Retinal pigment epithelial cell (primary cell): ENCODE measurements at regions not wholly inside any gene's neighbourhood (a gene's known extent, or its start where the extent isn't known, plus 50 kb on each side); places are given as distances from the start of the nearest gene placed in this dataset.
"Not testable (repeated sequence)": the region's sequence is repeated elsewhere in the genome, so short reads cannot be mapped to it uniquely, and the experiment has no call there.

Experiments used
- DNase-seq: peaks from one replicate; pipeline ENCODE4 v3.0.0-alpha.2; 2010; ENCODE audit warnings: low read depth
- H3K4me3 ChIP-seq: 2 replicates; pipeline ENCODE4 v1.5.1; 2011; ENCODE audit warnings: mild to moderate bottlenecking, low read length, control low read depth, moderate library complexity
- CTCF ChIP-seq: conservative IDR thresholded peaks from 2 replicates; pipeline ENCODE4 v1.5.1; 2011; ENCODE audit warnings: low read depth, low read length, control low read depth, inconsistent platforms

- DNase-seq = no peak
Observed at GRCh38 chr2:16756831-16757644, 91.4 kb upstream of the CYRIA start.

GRCh38 chr2:16755442-16755841, 89.8 kb upstream of the CYRIA start:
- TF ChIP-seq CTCF = no peak
- H3K4me3 ChIP-seq = no peak overlapping the region
- no peak for DNase-seq

More at GRCh38 chr2:16756831-16757644, 91.4 kb upstream of the CYRIA start:
- H3K4me3 ChIP-seq = no peak overlapping the region
- TF ChIP-seq CTCF = peak; percentile 77

- H3K4me3 ChIP-seq, DNase-seq: not testable (repeated sequence)
Observed at GRCh38 chr2:16753025-16753424, 87.4 kb upstream of the CYRIA start.

GRCh38 chr2:16750925-16751214, 85.2 kb upstream of the CYRIA start:
- not testable (repeated sequence) for H3K4me3 ChIP-seq, DNase-seq

- DNase-seq = no peak
- no peak for TF ChIP-seq CTCF
- no peak overlapping the region for H3K4me3 ChIP-seq
Observed at GRCh38 chr2:16750175-16750924, 84.7 kb upstream of the CYRIA start.

GRCh38 chr2:16748511-16749266, 83.1 kb upstream of the CYRIA start:
- not testable (repeated sequence) for H3K4me3 ChIP-seq, DNase-seq

- no peak for TF ChIP-seq CTCF
- no peak overlapping the region for H3K4me3 ChIP-seq
- no peak for DNase-seq
Observed at GRCh38 chr2:16747689-16748088, 82.1 kb upstream of the CYRIA start.

- TF ChIP-seq CTCF = no peak
- DNase-seq = no peak
- H3K4me3 ChIP-seq = no peak overlapping the region
Observed at GRCh38 chr2:16747257-16747656, 81.6 kb upstream of the CYRIA start.
